Limb (tissue), 2 donors: ENCODE measurements at regions not wholly inside any gene's neighbourhood (a gene's known extent, or its start where the extent isn't known, plus 50 kb on each side); places are given as distances from the start of the nearest gene placed in this dataset.
"Not testable (repeated sequence)": the region's sequence is repeated elsewhere in the genome, so short reads cannot be mapped to it uniquely, and the experiment has no call there.

Experiments used
- DNase-seq, 2 donors: peaks; one replicate each; pipeline ENCODE4 v3.0.0-alpha.2; 2016; ENCODE audit errors: extremely low spot score in 2 of 2

- no peak for DNase-seq
These were observed 246.6 kb downstream of the HAPSTR1 start for GRCh38 chr16:9338068-9338467.

GRCh38 chr16:9338510-9338909 is 247.1 kb downstream of the HAPSTR1 start:
- DNase-seq: no peak

GRCh38 chr16:9340526-9341256 is 249.2 kb downstream of the HAPSTR1 start:
- no peak for DNase-seq

GRCh38 chr16:9343276-9343675 is 251.8 kb downstream of the HAPSTR1 start:
- DNase-seq: no peak

GRCh38 chr16:9344508-9344907 is 253.1 kb downstream of the HAPSTR1 start:
- DNase-seq: no peak

- no peak for DNase-seq
These were observed 253.6 kb downstream of the HAPSTR1 start for GRCh38 chr16:9345046-9345445.

GRCh38 chr16:9345880-9346279 is 254.4 kb downstream of the HAPSTR1 start:
- DNase-seq: no peak

- no peak for DNase-seq
These were observed 257.5 kb downstream of the HAPSTR1 start for GRCh38 chr16:9348912-9349311.

- not testable (repeated sequence) for DNase-seq
These were observed 258.0 kb downstream of the HAPSTR1 start for GRCh38 chr16:9349373-9349960.

- not testable (repeated sequence) for DNase-seq
These were observed 258.8 kb downstream of the HAPSTR1 start for GRCh38 chr16:9350119-9350799.

- DNase-seq: no peak
These were observed 260.0 kb downstream of the HAPSTR1 start for GRCh38 chr16:9351440-9351839.

GRCh38 chr16:9351841-9352434 is 260.5 kb downstream of the HAPSTR1 start:
- DNase-seq: no peak

GRCh38 chr16:9357829-9358228 is 266.4 kb downstream of the HAPSTR1 start:
- no peak for DNase-seq

- DNase-seq: no peak
These were observed 268.6 kb downstream of the HAPSTR1 start for GRCh38 chr16:9360075-9360474.

- no peak for DNase-seq
These were observed 270.6 kb downstream of the HAPSTR1 start for GRCh38 chr16:9362050-9362449.

GRCh38 chr16:9362604-9363003 is 271.2 kb downstream of the HAPSTR1 start:
- no peak for DNase-seq

GRCh38 chr16:9363520-9363919 is 272.1 kb downstream of the HAPSTR1 start:
- DNase-seq: no peak

GRCh38 chr16:9364721-9365369 is 273.4 kb downstream of the HAPSTR1 start:
- DNase-seq: no peak

- no peak for DNase-seq
These were observed 273.9 kb downstream of the HAPSTR1 start for GRCh38 chr16:9365370-9365728.

GRCh38 chr16:9366048-9366969 is 274.9 kb downstream of the HAPSTR1 start:
- DNase-seq: no peak

GRCh38 chr16:9370061-9370491 is 278.6 kb downstream of the HAPSTR1 start:
- no peak for DNase-seq
